OCI-LY7 (cell line): ENCODE measurements at regions not wholly inside any gene's neighbourhood (a gene's known extent, or its start where the extent isn't known, plus 50 kb on each side); places are given as distances from the start of the nearest gene placed in this dataset.

Experiments used
- EZH2phosphoT487 ChIP-seq: fragments of 200-600 bp; sonication (generic); IDR thresholded peaks from 2 replicates; pipeline ENCODE4 v1.6.1; 2018; ENCODE audit warnings: low read depth, borderline replicate concordance, mild to moderate bottlenecking, mixed run types, antibody characterized with exemption, low read length, moderate library complexity, mixed read lengths
- TF ChIP-seq, protein P1 (sequence below): fragments of 200-600 bp; sonication (generic); conservative IDR thresholded peaks from 2 replicates; pipeline ENCODE4 v1.5.1; 2014; ENCODE audit warnings: mild to moderate bottlenecking, antibody characterized with exemption, low read length, moderate library complexity, mixed read lengths

GRCh38 chr10:55311848-55312635 is 511.0 kb upstream of the PCDH15 start:
- TF ChIP-seq, protein P1, sequence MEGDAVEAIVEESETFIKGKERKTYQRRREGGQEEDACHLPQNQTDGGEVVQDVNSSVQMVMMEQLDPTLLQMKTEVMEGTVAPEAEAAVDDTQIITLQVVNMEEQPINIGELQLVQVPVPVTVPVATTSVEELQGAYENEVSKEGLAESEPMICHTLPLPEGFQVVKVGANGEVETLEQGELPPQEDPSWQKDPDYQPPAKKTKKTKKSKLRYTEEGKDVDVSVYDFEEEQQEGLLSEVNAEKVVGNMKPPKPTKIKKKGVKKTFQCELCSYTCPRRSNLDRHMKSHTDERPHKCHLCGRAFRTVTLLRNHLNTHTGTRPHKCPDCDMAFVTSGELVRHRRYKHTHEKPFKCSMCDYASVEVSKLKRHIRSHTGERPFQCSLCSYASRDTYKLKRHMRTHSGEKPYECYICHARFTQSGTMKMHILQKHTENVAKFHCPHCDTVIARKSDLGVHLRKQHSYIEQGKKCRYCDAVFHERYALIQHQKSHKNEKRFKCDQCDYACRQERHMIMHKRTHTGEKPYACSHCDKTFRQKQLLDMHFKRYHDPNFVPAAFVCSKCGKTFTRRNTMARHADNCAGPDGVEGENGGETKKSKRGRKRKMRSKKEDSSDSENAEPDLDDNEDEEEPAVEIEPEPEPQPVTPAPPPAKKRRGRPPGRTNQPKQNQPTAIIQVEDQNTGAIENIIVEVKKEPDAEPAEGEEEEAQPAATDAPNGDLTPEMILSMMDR, result no peak
- TF ChIP-seq EZH2phosphoT487, result no peak
